ENCODE measurements at regions not wholly inside any gene's neighbourhood (a gene's known extent, or its start where the extent isn't known, plus 50 kb on each side); places are given as distances from the start of the nearest gene placed in this dataset.

DNA sequence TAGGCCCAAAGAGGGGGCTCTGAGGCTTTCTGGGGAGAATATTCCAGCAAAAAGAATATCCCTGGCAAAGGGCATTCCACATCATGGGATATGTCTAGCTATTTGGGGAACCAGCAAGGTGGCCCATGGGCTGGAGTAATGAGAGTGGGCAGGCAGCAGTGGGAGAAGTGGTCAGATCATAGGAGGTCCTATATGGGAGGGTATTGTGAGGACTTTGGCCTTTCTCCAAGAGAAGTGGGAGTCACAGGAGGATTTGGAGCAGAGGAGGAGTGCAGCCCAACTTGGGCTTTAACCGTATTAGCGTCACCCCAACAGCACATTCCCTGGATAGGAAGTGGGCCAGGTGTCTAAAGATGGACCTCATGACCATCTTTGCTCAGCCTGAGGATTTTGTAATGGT lies 151.4 kb downstream of the ENGASE start:
- 5% methylated on average over 2 of the region's 2 CpGs for WGBS (ENCODE audit: low lambda C conversion rate)
- Histone ChIP-seq H4K20me1 (ENCODE audit: insufficient read depth, low read length) (peaks cover 7% of the 10 kb centered on the region; the same call in 1 of the 2 replicates), H3K27me3 (ENCODE audit: control insufficient read depth in 1 of 2, insufficient read depth in 2 of 2, low read length in 2 of 2) (peaks cover 22 to 76% of the 10 kb centered on the region in 2 experiments), H3K79me2 (ENCODE audit: insufficient read depth, low read length) (no peaks in the 10 kb centered on the region), H2AFZ (ENCODE audit: low read length) (no peak overlapping the region), H3K4me3 (replicated peaks in 1 of 3; ENCODE audit: insufficient read depth in 1 of 3, low read depth in 2 of 3, low read length in 3 of 3) (no peak overlapping the region), H3K4me1 (ENCODE audit: insufficient read depth, low read length) (no peaks in the 10 kb centered on the region), H3K36me3 (replicated peaks in 1 of 2; ENCODE audit: control insufficient read depth in 1 of 2, insufficient read depth in 2 of 2, low read length in 2 of 2) (no peaks in the 10 kb centered on the region), H3K4me2 (ENCODE audit: low read depth, low read length) (no peak overlapping the region), H3K27ac (ENCODE audit: extremely low read length, insufficient read depth, low read length) (no peak overlapping the region), H3K9me3 (ENCODE audit: low read length) (no peaks in the 10 kb centered on the region), H3K9ac (ENCODE audit: insufficient read depth, low read depth, low read length) (no peak overlapping the region)
- FAIRE-seq (no peak), DNase-seq (ENCODE audit: low spot score) (no peak), ATAC-seq (no peak)
- TF ChIP-seq ZNF562 (CRISPR knock-in tag; IDR thresholded peaks at IDR 0.05; ENCODE audit: borderline replicate concordance) (no peak), ARNT (IDR thresholded peaks at IDR 0.05) (no peak), ZBTB1 (CRISPR knock-in tag; IDR thresholded peaks at IDR 0.05; ENCODE audit: borderline replicate concordance) (no peak), NCOA1 (CRISPR knock-in tag; IDR thresholded peaks at IDR 0.05) (no peak), ARNT2 (CRISPR knock-in tag; IDR thresholded peaks at IDR 0.05; ENCODE audit: low read depth) (no peak), ZNF878 (CRISPR knock-in tag; IDR thresholded peaks at IDR 0.05) (no peak), GLI4 (CRISPR knock-in tag; IDR thresholded peaks at IDR 0.05; ENCODE audit: borderline replicate concordance) (no peak), ZNF546 (CRISPR knock-in tag; conservative IDR thresholded peaks at IDR 0.05) (no peak), ZNF816 (CRISPR knock-in tag; IDR thresholded peaks at IDR 0.05; ENCODE audit: borderline replicate concordance) (no peak), ZNF589 (CRISPR knock-in tag; conservative IDR thresholded peaks at IDR 0.05) (no peak), TCF7 (IDR thresholded peaks at IDR 0.05; ENCODE audit: low read depth) (no peak), ZNF703 (CRISPR knock-in tag; IDR thresholded peaks at IDR 0.05; ENCODE audit: borderline replicate concordance) (no peak), ZNF441 (CRISPR knock-in tag; IDR thresholded peaks at IDR 0.05; ENCODE audit: borderline replicate concordance) (no peak)
- TF ChIP-seq, protein P1, sequence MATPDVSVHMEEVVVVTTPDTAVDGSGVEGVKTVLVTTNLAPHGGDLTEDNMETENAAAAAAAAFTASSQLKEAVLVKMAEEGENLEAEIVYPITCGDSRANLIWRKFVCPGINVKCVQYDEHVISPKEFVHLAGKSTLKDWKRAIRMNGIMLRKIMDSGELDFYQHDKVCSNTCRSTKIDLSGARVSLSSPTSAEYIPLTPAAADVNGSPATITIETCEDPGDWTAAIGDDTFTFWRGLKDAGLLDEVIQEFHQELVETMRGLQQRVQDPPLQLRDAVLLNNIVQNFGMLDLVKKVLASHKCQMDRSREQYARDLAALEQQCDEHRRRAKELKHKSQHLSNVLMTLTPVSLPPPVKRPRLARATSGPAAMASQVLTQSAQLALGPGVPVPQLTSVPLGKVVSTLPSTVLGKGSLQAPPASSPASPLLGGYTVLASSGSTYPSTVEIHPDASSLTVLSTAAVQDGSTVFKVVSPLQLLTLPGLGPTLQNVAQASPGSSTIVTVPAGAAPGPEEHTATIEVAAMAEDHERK (CRISPR knock-in tag; IDR thresholded peaks at IDR 0.05; ENCODE audit: low read depth), result no peak
- TF ChIP-seq, protein P2, sequence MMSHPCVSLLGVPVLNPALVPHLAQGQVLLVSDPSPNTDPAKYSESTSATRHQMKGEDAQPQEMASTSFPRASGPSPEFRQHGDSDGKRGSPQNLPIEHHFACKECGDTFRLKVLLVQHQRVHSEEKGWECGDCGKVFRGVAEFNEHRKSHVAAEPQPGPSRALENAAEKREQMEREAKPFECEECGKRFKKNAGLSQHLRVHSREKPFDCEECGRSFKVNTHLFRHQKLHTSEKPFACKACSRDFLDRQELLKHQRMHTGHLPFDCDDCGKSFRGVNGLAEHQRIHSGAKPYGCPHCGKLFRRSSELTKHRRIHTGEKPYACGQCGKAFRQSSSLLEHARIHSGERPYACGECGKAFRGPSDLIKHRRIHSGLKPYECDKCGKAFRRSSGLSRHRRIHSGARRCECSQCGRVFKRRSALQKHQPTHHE (CRISPR knock-in tag; IDR thresholded peaks at IDR 0.05; ENCODE audit: borderline replicate concordance), result no peak
- no TSS peak for BruUV-seq (replicated peaks)
- intact Hi-C loops (cut with micrococcal nuclease; ENCODE audit: unreplicated experiment), result no loop called here
- in situ Hi-C loops (cut with HindIII; ENCODE audit: extremely low pct_ligation_motif_present, low pct_unique_long_range_greater_than_20kb), result no loop called here
- ChIA-PET CTCF (ENCODE audit: low intra/inter-chr PET ratio, low total read pairs) (no interaction called here), POLR2A (no interaction called here)

All from HepG2 (cell line).